ENCODE measurements at regions not wholly inside any gene's neighbourhood (a gene's known extent, or its start where the extent isn't known, plus 50 kb on each side); places are given as distances from the start of the nearest gene placed in this dataset.

DNA sequence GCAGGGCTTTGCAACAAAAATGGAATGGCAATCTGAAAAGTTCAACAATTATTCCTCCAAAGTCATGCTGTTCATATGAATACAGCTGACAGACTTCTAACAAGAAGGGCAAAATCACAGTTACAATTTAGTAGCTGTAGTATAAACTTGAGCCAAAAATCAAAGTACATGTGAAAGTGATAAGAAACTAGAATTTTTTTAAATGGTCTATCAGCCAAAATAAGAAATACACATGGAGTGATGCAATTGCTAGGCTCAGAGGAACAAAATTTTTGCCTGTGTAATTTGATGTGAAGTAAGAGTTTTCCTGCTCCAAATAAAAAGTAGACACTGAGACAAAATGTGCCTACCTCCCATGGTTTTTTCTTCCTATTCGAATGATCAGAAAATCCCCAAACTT lies 167.7 kb upstream of the CDKN3 start:
- Histone ChIP-seq H3K4me1 (ENCODE audit: control insufficient read depth, low read length) (no peaks in the 10 kb centered on the region), H3K4me2 (ENCODE audit: low read length) (no peak overlapping the region), H3K36me3 (ENCODE audit: control insufficient read depth, low read length) (no peaks in the 10 kb centered on the region), H3K27me3 (ENCODE audit: control insufficient read depth, low read length) (no peaks in the 10 kb centered on the region), H3K9me2 (replicated peaks; ENCODE audit: control insufficient read depth, low read length) (no peaks in the 10 kb centered on the region), H4K20me1 (ENCODE audit: control insufficient read depth, insufficient read depth, low read depth, low read length) (no peaks in the 10 kb centered on the region), H3F3A (ENCODE audit: control insufficient read depth, insufficient read depth) (no peaks in the 10 kb centered on the region), H3K9me3 (ENCODE audit: control insufficient read depth, insufficient read depth, low read length) (peaks cover 3% of the 10 kb centered on the region; the same call in 1 of the 2 replicates), H3K4me3 (ENCODE audit: low read length) (no peak overlapping the region), H3K27ac (ENCODE audit: low read depth, low read length) (no peak overlapping the region), H3K79me2 (ENCODE audit: control insufficient read depth, low read length) (no peaks in the 10 kb centered on the region)
- TF ChIP-seq, protein P1, sequence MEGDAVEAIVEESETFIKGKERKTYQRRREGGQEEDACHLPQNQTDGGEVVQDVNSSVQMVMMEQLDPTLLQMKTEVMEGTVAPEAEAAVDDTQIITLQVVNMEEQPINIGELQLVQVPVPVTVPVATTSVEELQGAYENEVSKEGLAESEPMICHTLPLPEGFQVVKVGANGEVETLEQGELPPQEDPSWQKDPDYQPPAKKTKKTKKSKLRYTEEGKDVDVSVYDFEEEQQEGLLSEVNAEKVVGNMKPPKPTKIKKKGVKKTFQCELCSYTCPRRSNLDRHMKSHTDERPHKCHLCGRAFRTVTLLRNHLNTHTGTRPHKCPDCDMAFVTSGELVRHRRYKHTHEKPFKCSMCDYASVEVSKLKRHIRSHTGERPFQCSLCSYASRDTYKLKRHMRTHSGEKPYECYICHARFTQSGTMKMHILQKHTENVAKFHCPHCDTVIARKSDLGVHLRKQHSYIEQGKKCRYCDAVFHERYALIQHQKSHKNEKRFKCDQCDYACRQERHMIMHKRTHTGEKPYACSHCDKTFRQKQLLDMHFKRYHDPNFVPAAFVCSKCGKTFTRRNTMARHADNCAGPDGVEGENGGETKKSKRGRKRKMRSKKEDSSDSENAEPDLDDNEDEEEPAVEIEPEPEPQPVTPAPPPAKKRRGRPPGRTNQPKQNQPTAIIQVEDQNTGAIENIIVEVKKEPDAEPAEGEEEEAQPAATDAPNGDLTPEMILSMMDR (IDR thresholded peaks at IDR 0.05; ENCODE audit: low read depth, low read length, poor library complexity, severe bottlenecking), result no peak
- no peak for TF ChIP-seq EZH2phosphoT487 (IDR thresholded peaks at IDR 0.05; ENCODE audit: borderline replicate concordance, low read length)

DNA sequence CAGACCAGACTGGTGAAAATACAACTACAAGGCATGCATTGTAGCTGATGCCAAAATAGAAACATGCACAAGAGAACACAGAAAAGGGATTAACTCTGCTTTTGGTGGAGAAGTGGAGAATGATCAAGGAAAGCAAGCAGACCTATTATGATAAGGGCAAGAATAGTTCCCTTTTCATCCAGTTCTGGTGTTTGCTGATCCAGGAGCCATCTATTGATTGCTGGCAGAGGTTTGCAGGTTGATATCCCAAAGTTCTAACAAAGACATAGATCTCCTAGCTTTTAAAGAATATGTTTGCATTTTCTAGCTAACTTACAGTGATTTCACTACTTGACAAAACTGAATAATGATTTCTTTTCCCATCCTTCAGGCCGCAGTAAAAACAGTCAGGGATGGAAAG lies 166.2 kb upstream of the CDKN3 start:
- TF ChIP-seq, protein P1 (IDR thresholded peaks at IDR 0.05; ENCODE audit: low read depth, low read length, poor library complexity, severe bottlenecking), result no peak
- TF ChIP-seq EZH2phosphoT487 (IDR thresholded peaks at IDR 0.05; ENCODE audit: borderline replicate concordance, low read length), result no peak
- no peaks in the 10 kb centered on the region for H3F3A ChIP-seq (ENCODE audit: control insufficient read depth, insufficient read depth)
- H3K4me2 ChIP-seq (ENCODE audit: low read length), result no peak overlapping the region
- no peaks in the 10 kb centered on the region for H3K27me3 ChIP-seq (ENCODE audit: control insufficient read depth, low read length)
- peaks cover 3% of the 10 kb centered on the region; the same call in 1 of the 2 replicates for H3K9me3 ChIP-seq (ENCODE audit: control insufficient read depth, insufficient read depth, low read length)
- no peaks in the 10 kb centered on the region for H3K9me2 ChIP-seq (replicated peaks; ENCODE audit: control insufficient read depth, low read length)
- H3K36me3 ChIP-seq (ENCODE audit: control insufficient read depth, low read length), result no peaks in the 10 kb centered on the region
- H4K20me1 ChIP-seq (ENCODE audit: control insufficient read depth, insufficient read depth, low read depth, low read length), result no peaks in the 10 kb centered on the region
- H3K27ac ChIP-seq (ENCODE audit: low read depth, low read length), result no peak overlapping the region
- H3K79me2 ChIP-seq (ENCODE audit: control insufficient read depth, low read length), result no peaks in the 10 kb centered on the region
- H3K4me1 ChIP-seq (ENCODE audit: control insufficient read depth, low read length), result no peaks in the 10 kb centered on the region
- no peak overlapping the region for H3K4me3 ChIP-seq (ENCODE audit: low read length)

DNA sequence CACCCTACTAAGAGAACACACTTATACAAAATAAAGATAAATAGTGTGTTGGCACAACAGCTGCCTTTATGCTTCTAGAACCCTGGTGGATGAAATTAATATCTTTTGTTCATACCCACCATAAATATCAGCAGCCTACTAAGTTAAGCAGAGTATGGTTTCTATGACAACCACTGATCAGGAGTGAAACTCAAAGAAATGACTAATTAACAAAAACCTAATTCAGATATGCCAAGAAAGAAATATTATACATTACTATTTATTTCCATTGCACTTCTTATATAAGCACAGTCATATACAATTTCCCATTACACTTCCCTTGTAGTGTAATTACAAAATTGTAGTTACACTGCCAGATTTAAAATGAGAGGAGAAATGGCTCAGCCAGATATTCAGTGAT lies 164.1 kb upstream of the CDKN3 start:
- H3K4me3 ChIP-seq (ENCODE audit: low read length), result no peak overlapping the region
- no peaks in the 10 kb centered on the region for H3K27me3 ChIP-seq (ENCODE audit: control insufficient read depth, low read length)
- no peaks in the 10 kb centered on the region for H3K79me2 ChIP-seq (ENCODE audit: control insufficient read depth, low read length)
- peaks cover 2% of the 10 kb centered on the region; the same call in 1 of the 2 replicates for H3K9me3 ChIP-seq (ENCODE audit: control insufficient read depth, insufficient read depth, low read length)
- H3K9me2 ChIP-seq (replicated peaks; ENCODE audit: control insufficient read depth, low read length), result no peaks in the 10 kb centered on the region
- H3K36me3 ChIP-seq (ENCODE audit: control insufficient read depth, low read length), result no peaks in the 10 kb centered on the region
- H3K4me2 ChIP-seq (ENCODE audit: low read length), result no peak overlapping the region
- no peak for TF ChIP-seq EZH2phosphoT487 (IDR thresholded peaks at IDR 0.05; ENCODE audit: borderline replicate concordance, low read length)
- TF ChIP-seq, protein P1 (IDR thresholded peaks at IDR 0.05; ENCODE audit: low read depth, low read length, poor library complexity, severe bottlenecking), result no peak
- no peaks in the 10 kb centered on the region for H3K4me1 ChIP-seq (ENCODE audit: control insufficient read depth, low read length)
- H4K20me1 ChIP-seq (ENCODE audit: control insufficient read depth, insufficient read depth, low read depth, low read length), result no peaks in the 10 kb centered on the region
- no peak overlapping the region for H3K27ac ChIP-seq (ENCODE audit: low read depth, low read length)
- H3F3A ChIP-seq (ENCODE audit: control insufficient read depth, insufficient read depth), result no peaks in the 10 kb centered on the region
